ENCODE measurements at regions not wholly inside any gene's neighbourhood (a gene's known extent, or its start where the extent isn't known, plus 50 kb on each side); places are given as distances from the start of the nearest gene placed in this dataset.

DNA sequence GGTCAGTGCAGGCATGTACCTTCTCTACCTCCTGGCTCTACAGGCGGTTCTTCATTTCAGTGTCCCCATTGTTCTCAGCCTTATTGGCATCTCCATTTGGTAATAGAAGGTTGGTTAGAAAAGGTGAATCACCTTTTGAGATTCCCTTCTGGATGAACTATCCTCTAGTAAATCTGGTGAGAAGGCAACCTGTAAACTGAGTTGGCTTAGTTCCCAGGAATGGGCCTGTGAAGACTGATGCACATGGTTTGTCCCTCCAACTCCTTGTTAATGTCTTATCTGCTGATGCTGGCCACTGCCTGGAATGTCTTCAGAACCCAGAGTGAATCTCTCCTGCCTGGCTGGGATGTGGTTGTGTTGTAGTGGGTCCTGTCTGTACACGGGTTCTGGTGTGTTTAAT lies 143.4 kb upstream of the WDR1 start:
- no peak for TF ChIP-seq RCOR1 (IDR thresholded peaks at IDR 0.05; ENCODE audit: insufficient replicate concordance, low read length)
- TF ChIP-seq, protein P1, sequence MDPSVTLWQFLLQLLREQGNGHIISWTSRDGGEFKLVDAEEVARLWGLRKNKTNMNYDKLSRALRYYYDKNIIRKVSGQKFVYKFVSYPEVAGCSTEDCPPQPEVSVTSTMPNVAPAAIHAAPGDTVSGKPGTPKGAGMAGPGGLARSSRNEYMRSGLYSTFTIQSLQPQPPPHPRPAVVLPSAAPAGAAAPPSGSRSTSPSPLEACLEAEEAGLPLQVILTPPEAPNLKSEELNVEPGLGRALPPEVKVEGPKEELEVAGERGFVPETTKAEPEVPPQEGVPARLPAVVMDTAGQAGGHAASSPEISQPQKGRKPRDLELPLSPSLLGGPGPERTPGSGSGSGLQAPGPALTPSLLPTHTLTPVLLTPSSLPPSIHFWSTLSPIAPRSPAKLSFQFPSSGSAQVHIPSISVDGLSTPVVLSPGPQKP (IDR thresholded peaks at IDR 0.05; ENCODE audit: borderline replicate concordance, low read depth, low read length) = no peak
- TF ChIP-seq MXI1 (IDR thresholded peaks at IDR 0.05; ENCODE audit: borderline replicate concordance, low read depth, low read length) = no peak
- no peak for TF ChIP-seq NFE2L2 (IDR thresholded peaks at IDR 0.05; ENCODE audit: low read depth, low read length)
- no peak for TF ChIP-seq RFX5 (IDR thresholded peaks at IDR 0.05; ENCODE audit: low read depth, low read length)
- no peak for TF ChIP-seq MAZ (IDR thresholded peaks at IDR 0.05; ENCODE audit: borderline replicate concordance, low read depth, low read length)
- no peak for TF ChIP-seq RAD21 (IDR thresholded peaks at IDR 0.05; ENCODE audit: low read length)
- no peak for TF ChIP-seq SMC3 (IDR thresholded peaks at IDR 0.05; ENCODE audit: low read depth, low read length)
- TF ChIP-seq POLR2A (IDR thresholded peaks at IDR 0.05; ENCODE audit: low read depth, low read length) = no peak
- no peak for TF ChIP-seq BHLHE40 (IDR thresholded peaks at IDR 0.05; ENCODE audit: low read depth, low read length)
- no peak for TF ChIP-seq CEBPB (IDR thresholded peaks at IDR 0.05; ENCODE audit: low read depth, low read length)
- WGBS, 2 experiments (ENCODE audit: extremely low coverage in 2 of 2, insufficient read length in 1 of 2) = no CpG with 5 or more reads among the region's 2 CpGs
- BruUV-seq (replicated peaks) = no TSS peak
- DNase-seq = no peak
- POLR2A ChIA-PET (ENCODE audit: unreplicated experiment) = no interaction called here
- Histone ChIP-seq H3K4me2 (ENCODE audit: low read depth, low read length) (no peak overlapping the region), H4K91ac (ENCODE audit: insufficient read depth, low read depth, low read length) (no peak overlapping the region), H3K4me1 (ENCODE audit: control insufficient read depth, insufficient read depth, low read length) (no peaks in the 10 kb centered on the region), H4K8ac (ENCODE audit: low read depth in 2 of 2, low read length in 2 of 2) (no peak overlapping the region), H3K56ac (ENCODE audit: extremely low read depth, insufficient read depth, low read length) (no peak overlapping the region), H3K36me3 (ENCODE audit: control insufficient read depth, insufficient read depth, low read length) (no peaks in the 10 kb centered on the region), H3K27me3 (ENCODE audit: control insufficient read depth, insufficient read depth, low read length) (no peaks in the 10 kb centered on the region), H2AK9ac (replicated peaks; ENCODE audit: low read depth, low read length, poor library complexity) (no peak overlapping the region), H3K9ac (ENCODE audit: low read depth, low read length) (no peak overlapping the region), H3K9me1 (ENCODE audit: insufficient read depth, low read length) (no peaks in the 10 kb centered on the region), H3K4ac (ENCODE audit: low read depth, low read length) (no peak overlapping the region), H2BK15ac (ENCODE audit: low read depth, low read length) (no peak overlapping the region), H2AK5ac (ENCODE audit: low read depth, low read length) (no peak overlapping the region), H4K20me1 (ENCODE audit: insufficient read depth, low read length) (no peaks in the 10 kb centered on the region), H2BK20ac (ENCODE audit: low read depth, low read length) (no peak overlapping the region), H3K27ac (ENCODE audit: insufficient read depth, low read length) (no peak overlapping the region), H4K5ac (ENCODE audit: low read depth, low read length) (no peak overlapping the region), H2BK120ac (ENCODE audit: low read depth, low read length) (no peak overlapping the region), H2AFZ (replicated peaks; ENCODE audit: low read length, poor library complexity) (no peak overlapping the region), H3K14ac (replicated peaks; ENCODE audit: low read depth, low read length) (no peak overlapping the region), H3K4me3 (ENCODE audit: insufficient read depth, low read depth, low read length) (no peak overlapping the region), H3K79me1 (ENCODE audit: low read depth in 1 of 2, low read length in 2 of 2) (no peaks in the 10 kb centered on the region), H3K18ac (ENCODE audit: low read depth, low read length) (no peak overlapping the region), H3K9me3 (ENCODE audit: control insufficient read depth, insufficient read depth, low read length) (0 out of 2 replicates have a peak, but pooled peaks cover 3% of the 10 kb centered on the region), H3K23ac (ENCODE audit: low read depth, low read length) (no peak overlapping the region), H2BK5ac (ENCODE audit: low read depth, low read length, poor library complexity, severe bottlenecking) (no peak overlapping the region)
- CTCF ChIA-PET = no interaction called here
- dilution Hi-C loops (cut with HindIII; ENCODE audit: low sequenced_read_pairs, unreplicated experiment) = no loop called here
- in situ Hi-C loops (cut with MboI; ENCODE audit: low sequenced_read_pairs) = no loop called here
- intact Hi-C loops (cut with micrococcal nuclease) = no loop called here
- ATAC-seq (ENCODE audit: low read depth) = no peak
